A549 (cell line): ENCODE measurements at regions not wholly inside any gene's neighbourhood (a gene's known extent, or its start where the extent isn't known, plus 50 kb on each side); places are given as distances from the start of the nearest gene placed in this dataset.
A peak's percentile ranks its signal among the peaks of the same experiment; 100 is the strongest.

Experiments used
- ATAC-seq, 2 experiments: fragments of 200-7000 bp in 1 of 2; fragments of >200 bp in 1 of 2; cut with Nextera tagmentation in 1 of 2; cut with Tn5 transposase in 1 of 2; 3 replicates each; pipeline versions ENCODE4 v1.8.0 to v1.9.1; 2018 to 2020; ENCODE audit warnings: mild to moderate bottlenecking in 1 of 2, moderate library complexity in 1 of 2
- CTCF ChIA-PET: fragments of 300-600 bp; sonication (Branson Sonifier 250); formaldehyde crosslinking; extraction: SDS; loops from one replicate; lab custom pipeline; 2021; ENCODE audit warnings: antibody characterized with exemption, inconsistent platforms; lab: Yijun Ruan, JAX
- POLR2A ChIA-PET: fragments of 350-600 bp; formaldehyde crosslinking; extraction: SDS; loops from one replicate; lab custom pipeline; 2021; ENCODE audit warnings: antibody characterized with exemption, inconsistent platforms; lab: Yijun Ruan, JAX
- DNase-seq, 2 experiments: peaks; one replicate each; pipeline versions ENCODE4 v3.0.0 to v3.0.0-alpha.2; 2011 to 2016; ENCODE audit warnings: low read depth in 1 of 2, low spot score in 1 of 2
- FAIRE-seq: peaks from 2 replicates; lab custom pipeline; 2011; peaks lifted over from hg19 to GRCh38; lab: Jason Lieb, UNC
- H3K27ac ChIP-seq, 2 experiments: fragments of >200 bp; sonication (Bioruptor Twin); formaldehyde crosslinking; 3 replicates each; pipeline ENCODE4 v1.5.1; 2016 to 2017
- H3K4me1 ChIP-seq: fragments of >200 bp; sonication (Bioruptor Twin); formaldehyde crosslinking; 3 replicates; pipeline ENCODE4 v1.6.1; 2016
- H3K4me2 ChIP-seq: fragments of >200 bp; sonication (Bioruptor Twin); formaldehyde crosslinking; 3 replicates; pipeline ENCODE4 v1.6.1; 2016
- H3K4me3 ChIP-seq: fragments of >200 bp; sonication (Bioruptor Twin); formaldehyde crosslinking; 3 replicates; pipeline ENCODE4 v1.5.1; 2016
- H3K9me3 ChIP-seq: fragments of >200 bp; sonication (Bioruptor Twin); formaldehyde crosslinking; 3 replicates; pipeline ENCODE4 v1.6.1; 2016
- BHLHE40 ChIP-seq: IDR thresholded peaks from 2 replicates; pipeline ENCODE4 v1.6.1; 2012; ENCODE audit warnings: low read depth, low read length, inconsistent platforms
- CBX8 ChIP-seq: fragments of 200-600 bp; sonication (generic); IDR thresholded peaks from 2 replicates; pipeline ENCODE4 v1.6.1; 2016
- CHD4 ChIP-seq: fragments of 200-600 bp; sonication (generic); IDR thresholded peaks from 2 replicates; pipeline ENCODE4 v1.6.1; 2016; ENCODE audit warnings: antibody characterized with exemption, mild to moderate bottlenecking, borderline replicate concordance
- EP300 ChIP-seq, 2 experiments: fragments of >200 bp; sonication (Bioruptor Twin); formaldehyde crosslinking; IDR thresholded peaks; 2 replicates in 1 of 2; 3 replicates in 1 of 2; pipeline ENCODE4 v1.6.1; 2016 to 2017
- ESRRA ChIP-seq: fragments of 150-350 bp; IDR thresholded peaks from 2 replicates; pipeline ENCODE4 v1.6.1; 2014; ENCODE audit warnings: mild to moderate bottlenecking, low read length, borderline replicate concordance
- FOSB ChIP-seq: fragments of 250-450 bp; sonication (Bioruptor Pico); IDR thresholded peaks from 2 replicates; pipeline ENCODE4 v1.5.0; 2020; ENCODE audit warnings: mild to moderate bottlenecking, moderate library complexity
- FOSL2 ChIP-seq, 2 experiments: fragments of 450-650 bp in 1 of 2; fragments of >200 bp in 1 of 2; sonication (Bioruptor Twin) in 1 of 2; formaldehyde crosslinking; IDR thresholded peaks; 2 replicates each; pipeline versions ENCODE4 v1.5.0 to v1.6.1; 2016 to 2020; ENCODE audit warnings: mild to moderate bottlenecking in 1 of 2, moderate library complexity in 1 of 2
- HES2 ChIP-seq: fragments of >200 bp; sonication (Bioruptor Twin); formaldehyde crosslinking; IDR thresholded peaks from 2 replicates; pipeline ENCODE4 v1.6.1; 2016
- HEYL ChIP-seq: fragments of 250-450 bp; sonication (Bioruptor Pico); IDR thresholded peaks from 2 replicates; pipeline ENCODE4 v1.8.0; 2021; ENCODE audit warnings: mild to moderate bottlenecking, moderate library complexity
- HMGXB4 ChIP-seq: fragments of 250-450 bp; sonication (Bioruptor Pico); IDR thresholded peaks from 2 replicates; pipeline ENCODE4 v1.5.0; 2021; ENCODE audit warnings: mild to moderate bottlenecking, moderate library complexity, borderline replicate concordance
- HOXA7 ChIP-seq: fragments of 250-450 bp; sonication (Bioruptor Pico); IDR thresholded peaks from 2 replicates; pipeline ENCODE4 v1.5.0; 2020; ENCODE audit warnings: mild to moderate bottlenecking, moderate library complexity
- HOXB13 ChIP-seq: fragments of 250-450 bp; sonication (Bioruptor Pico); IDR thresholded peaks from 2 replicates; pipeline ENCODE4 v1.5.0; 2020; ENCODE audit warnings: low read depth, mild to moderate bottlenecking, moderate library complexity
- HOXB5 ChIP-seq: fragments of 250-450 bp; sonication (Bioruptor Pico); IDR thresholded peaks from 2 replicates; pipeline ENCODE4 v1.5.0; 2020; ENCODE audit warnings: mild to moderate bottlenecking, moderate library complexity
- JUNB ChIP-seq: fragments of >200 bp; sonication (Bioruptor Twin); formaldehyde crosslinking; IDR thresholded peaks from 2 replicates; pipeline ENCODE4 v1.6.1; 2016
- KDM5A ChIP-seq: fragments of 200-600 bp; sonication (generic); IDR thresholded peaks from 2 replicates; pipeline ENCODE4 v1.6.1; 2016; ENCODE audit warnings: antibody characterized with exemption, mild to moderate bottlenecking
- PHF8 ChIP-seq: fragments of 200-600 bp; sonication (generic); IDR thresholded peaks from 2 replicates; pipeline ENCODE4 v1.6.1; 2016; ENCODE audit warnings: low read depth, mild to moderate bottlenecking, antibody characterized with exemption, moderate library complexity, borderline replicate concordance
- REST ChIP-seq: fragments of 200-600 bp; sonication (generic); IDR thresholded peaks from 2 replicates; pipeline ENCODE4 v1.6.1; 2016; ENCODE audit warnings: antibody characterized with exemption, mild to moderate bottlenecking, moderate library complexity
- RFX5 ChIP-seq: fragments of 450-650 bp; IDR thresholded peaks from 2 replicates; pipeline ENCODE4 v1.7.1; 2014; ENCODE audit warnings: antibody characterized with exemption, mild to moderate bottlenecking, moderate library complexity
- RNF2 ChIP-seq: fragments of 200-600 bp; sonication (generic); IDR thresholded peaks from 2 replicates; pipeline ENCODE4 v1.6.1; 2016; ENCODE audit warnings: low read depth, mild to moderate bottlenecking, antibody characterized with exemption, moderate library complexity, borderline replicate concordance
- ZC3H11A ChIP-seq: fragments of 450-650 bp; IDR thresholded peaks from 2 replicates; pipeline ENCODE4 v1.6.1; 2014; ENCODE audit warnings: antibody characterized with exemption, mild to moderate bottlenecking
- WGBS: methylation state at CpG from one replicate; pipeline ENCODE4 v1.1.6; 2017; ENCODE audit errors: missing lambda C conversion rate; 5-methylcytosine and 5-hydroxymethylcytosine counted together
- TF ChIP-seq, protein P1 (sequence below): IDR thresholded peaks from 2 replicates; pipeline ENCODE4 v1.6.1; 2012; ENCODE audit warnings: low read depth, borderline replicate concordance
- TF ChIP-seq, protein P2 (sequence below): IDR thresholded peaks from 2 replicates; pipeline ENCODE4 v1.6.1; 2012
- TF ChIP-seq, protein P3 (sequence below): fragments of 450-650 bp; IDR thresholded peaks from 2 replicates; pipeline ENCODE4 v1.6.1; 2014; ENCODE audit warnings: antibody characterized with exemption

- CTCF ChIA-PET: interaction anchor here (0.6 kb wide), 1 partner anchor 610 kb away, joined by 4 read pairs; no protein-coding TSS in a partner anchor
- 17% methylated on average over 3 of the region's 3 CpGs for WGBS
Observed at GRCh38 chr3:159534496-159534895, 454.1 kb upstream of the IL12A start.

DNA sequence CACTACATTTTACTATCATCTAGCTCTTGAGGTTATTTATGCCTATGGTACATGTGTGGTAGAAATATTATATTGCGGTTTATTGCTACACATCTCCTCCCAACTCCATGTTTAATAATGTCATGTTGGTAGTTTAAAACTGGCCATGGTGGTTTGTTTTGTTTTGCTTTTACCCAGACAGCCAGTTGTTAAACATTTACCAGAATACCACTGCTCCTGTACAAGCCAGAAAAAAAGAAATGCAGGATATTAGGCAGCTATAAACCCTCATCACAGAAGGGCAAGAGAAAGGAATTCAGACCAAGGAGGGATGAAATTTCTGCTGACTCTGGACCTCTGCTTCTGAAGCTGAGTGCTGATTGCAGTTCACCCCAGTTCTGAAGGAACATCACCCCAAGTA, 451.8 kb upstream of the IL12A start:
- no peak for ATAC-seq
- no peak for DNase-seq
- TF ChIP-seq HOXB13 (CRISPR knock-in tag) (no peak), FOSL2 (IDR thresholded peaks at IDR 0.05) (no peak), FOSL2 (CRISPR knock-in tag; IDR thresholded peaks at IDR 0.05) (no peak), CHD4 (no peak), JUNB (no peak), HES2 (no peak), ESRRA (no peak), ZC3H11A (no peak), PHF8 (no peak), HOXB5 (CRISPR knock-in tag) (no peak), HOXA7 (CRISPR knock-in tag) (no peak), HMGXB4 (CRISPR knock-in tag) (no peak), RFX5 (no peak), CBX8 (no peak), BHLHE40 (no peak), EP300 (IDR thresholded peaks at IDR 0.05) (no peak)
- TF ChIP-seq, protein P1, sequence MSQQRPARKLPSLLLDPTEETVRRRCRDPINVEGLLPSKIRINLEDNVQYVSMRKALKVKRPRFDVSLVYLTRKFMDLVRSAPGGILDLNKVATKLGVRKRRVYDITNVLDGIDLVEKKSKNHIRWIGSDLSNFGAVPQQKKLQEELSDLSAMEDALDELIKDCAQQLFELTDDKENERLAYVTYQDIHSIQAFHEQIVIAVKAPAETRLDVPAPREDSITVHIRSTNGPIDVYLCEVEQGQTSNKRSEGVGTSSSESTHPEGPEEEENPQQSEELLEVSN: no peak
- TF ChIP-seq, protein P2, sequence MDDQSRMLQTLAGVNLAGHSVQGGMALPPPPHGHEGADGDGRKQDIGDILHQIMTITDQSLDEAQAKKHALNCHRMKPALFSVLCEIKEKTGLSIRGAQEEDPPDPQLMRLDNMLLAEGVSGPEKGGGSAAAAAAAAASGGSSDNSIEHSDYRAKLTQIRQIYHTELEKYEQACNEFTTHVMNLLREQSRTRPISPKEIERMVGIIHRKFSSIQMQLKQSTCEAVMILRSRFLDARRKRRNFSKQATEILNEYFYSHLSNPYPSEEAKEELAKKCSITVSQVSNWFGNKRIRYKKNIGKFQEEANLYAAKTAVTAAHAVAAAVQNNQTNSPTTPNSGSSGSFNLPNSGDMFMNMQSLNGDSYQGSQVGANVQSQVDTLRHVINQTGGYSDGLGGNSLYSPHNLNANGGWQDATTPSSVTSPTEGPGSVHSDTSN: no peak
- H3K4me1 ChIP-seq: no peaks in the 10 kb centered on the region
- WGBS: 53% methylated on average over 1 of the region's 1 CpG
- CTCF ChIA-PET: no interaction called here
- no peaks in the 10 kb centered on the region for H3K9me3 ChIP-seq
- no peak overlapping the region for H3K4me2 ChIP-seq
- FAIRE-seq: no peak
- no peak overlapping the region for H3K27ac ChIP-seq
- no peak overlapping the region for H3K4me3 ChIP-seq
- POLR2A ChIA-PET: no interaction called here

More at GRCh38 chr3:159534496-159534895, 454.1 kb upstream of the IL12A start:
- no peak overlapping the region for H3K27ac ChIP-seq
- H3K9me3 ChIP-seq: no peaks in the 10 kb centered on the region
- no peak overlapping the region for H3K4me3 ChIP-seq
- no peak for DNase-seq
- H3K4me1 ChIP-seq: no peaks in the 10 kb centered on the region
- POLR2A ChIA-PET: no interaction called here
- TF ChIP-seq JUNB (no peak), HEYL (CRISPR knock-in tag) (no peak)
- TF ChIP-seq, protein P3, sequence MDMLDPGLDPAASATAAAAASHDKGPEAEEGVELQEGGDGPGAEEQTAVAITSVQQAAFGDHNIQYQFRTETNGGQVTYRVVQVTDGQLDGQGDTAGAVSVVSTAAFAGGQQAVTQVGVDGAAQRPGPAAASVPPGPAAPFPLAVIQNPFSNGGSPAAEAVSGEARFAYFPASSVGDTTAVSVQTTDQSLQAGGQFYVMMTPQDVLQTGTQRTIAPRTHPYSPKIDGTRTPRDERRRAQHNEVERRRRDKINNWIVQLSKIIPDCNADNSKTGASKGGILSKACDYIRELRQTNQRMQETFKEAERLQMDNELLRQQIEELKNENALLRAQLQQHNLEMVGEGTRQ: peak; percentile 26; the same call in 1 of the 2 replicates
- H3K4me2 ChIP-seq: no peak overlapping the region
- no peak for ATAC-seq
- no peak for FAIRE-seq

DNA sequence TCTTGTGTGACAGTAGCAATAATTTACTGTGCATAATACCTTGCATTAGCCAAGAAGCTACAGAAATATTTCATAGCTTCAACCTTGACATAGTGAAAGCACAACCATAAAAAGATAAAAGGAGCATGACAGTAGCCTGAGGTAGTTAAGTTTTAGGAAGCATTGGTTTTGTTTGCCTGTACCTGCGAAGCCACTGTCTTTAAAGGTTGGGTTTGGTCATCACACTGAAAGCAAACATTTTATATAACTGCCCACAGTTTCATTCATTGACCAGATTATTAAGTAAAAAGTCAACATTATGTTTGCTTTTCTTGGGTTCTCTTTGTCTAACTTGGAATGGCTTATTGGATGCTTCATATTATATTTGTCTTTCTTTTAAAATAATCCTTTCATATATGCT, 450.1 kb upstream of the IL12A start:
- WGBS: 2% methylated on average over 1 of the region's 1 CpG
- CTCF ChIA-PET: no interaction called here
- Histone ChIP-seq H3K9me3 (no peaks in the 10 kb centered on the region), H3K4me2 (no peak overlapping the region), H3K4me3 (no peak overlapping the region), H3K27ac (no peak overlapping the region), H3K4me1 (no peaks in the 10 kb centered on the region)
- FAIRE-seq: no peak
- no peak for DNase-seq
- ATAC-seq: no peak
- TF ChIP-seq, protein P2: no peak
- TF ChIP-seq RNF2: no peak
- TF ChIP-seq HOXA7 (CRISPR knock-in tag): no peak
- TF ChIP-seq EP300 (IDR thresholded peaks at IDR 0.05): no peak
- no peak for TF ChIP-seq FOSB (CRISPR knock-in tag)
- TF ChIP-seq KDM5A: no peak
- no peak for TF ChIP-seq REST
- POLR2A ChIA-PET: no interaction called here
